PC-9 (cell line): ENCODE measurements at regions not wholly inside any gene's neighbourhood (a gene's known extent, or its start where the extent isn't known, plus 50 kb on each side); places are given as distances from the start of the nearest gene placed in this dataset.

Experiments
- BruUV-seq: library from RNA; stranded (reverse); fragments of 400-500 nt; replicated peaks from 2 replicates; lab custom pipeline; 2021; lab: Mats Ljungman, UMichigan
- CTCF ChIA-PET: fragments of 300-600 bp; sonication (Branson Sonifier 250); formaldehyde crosslinking; loops from one replicate; lab custom pipeline; 2022; ENCODE audit warnings: antibody characterized with exemption; lab: Charles Lee
- POLR2A ChIA-PET: fragments of 300-600 bp; sonication (Branson Sonifier 250); formaldehyde crosslinking; loops from one replicate; lab custom pipeline; 2022; ENCODE audit warnings: antibody characterized with exemption; ENCODE audit not compliant: unreplicated experiment; lab: Charles Lee
- DNase-seq, 2 experiments: peaks; one replicate each; pipeline versions ENCODE4 v3.0.0 to v3.0.0-alpha.2; 2015 to 2022; ENCODE audit warnings: mixed read lengths in 1 of 2
- H2AFZ ChIP-seq: fragments of 200-600 bp; sonication (generic); 2 replicates; pipeline ENCODE4 v1.8.1; 2017; ENCODE audit warnings: antibody characterized with exemption
- H3F3A ChIP-seq: fragments of 200-600 bp; sonication (generic); 2 replicates; pipeline ENCODE4 v1.8.1; 2017; ENCODE audit warnings: antibody characterized with exemption, mild to moderate bottlenecking, low read depth; ENCODE audit not compliant: insufficient read depth
- H3K27ac ChIP-seq: fragments of 200-600 bp; sonication (generic); 2 replicates; pipeline ENCODE4 v1.6.1; 2016; ENCODE audit warnings: mixed run types
- H3K27me3 ChIP-seq: fragments of 200-600 bp; sonication (generic); 2 replicates; pipeline ENCODE4 v1.6.1; 2016; ENCODE audit warnings: low read depth, mixed run types; ENCODE audit not compliant: insufficient read depth
- H3K36me3 ChIP-seq: fragments of 200-600 bp; sonication (generic); 2 replicates; pipeline ENCODE4 v1.6.1; 2016; ENCODE audit warnings: low read depth, mixed run types
- H3K4me1 ChIP-seq: fragments of 200-600 bp; sonication (generic); replicated peaks from 2 replicates; pipeline ENCODE4 v1.6.1; 2016; ENCODE audit warnings: mixed run types; ENCODE audit not compliant: insufficient read depth
- H3K4me2 ChIP-seq: fragments of 200-600 bp; sonication (generic); 2 replicates; pipeline ENCODE4 v1.6.1; 2017; ENCODE audit warnings: mixed run types
- H3K4me3 ChIP-seq: fragments of 200-600 bp; sonication (generic); 2 replicates; pipeline ENCODE4 v1.6.1; 2016; ENCODE audit warnings: mixed run types
- H3K79me2 ChIP-seq: fragments of 200-600 bp; sonication (generic); 2 replicates; pipeline ENCODE4 v1.6.1; 2017; ENCODE audit warnings: low read depth, mixed run types
- H3K9me2 ChIP-seq: fragments of 200-600 bp; sonication (generic); 2 replicates; pipeline ENCODE4 v1.8.1; 2017; ENCODE audit warnings: mild to moderate bottlenecking; ENCODE audit not compliant: insufficient read depth
- H3K9me3 ChIP-seq: fragments of 200-600 bp; sonication (generic); 2 replicates; pipeline ENCODE4 v1.8.1; 2016; ENCODE audit warnings: low read depth; ENCODE audit not compliant: insufficient read depth
- H4K20me1 ChIP-seq: fragments of 200-600 bp; sonication (generic); 2 replicates; pipeline ENCODE4 v1.8.1; 2017; ENCODE audit not compliant: insufficient read depth
- CTCF ChIP-seq: fragments of 200-600 bp; sonication (generic); conservative IDR thresholded peaks from 2 replicates; pipeline ENCODE4 v1.6.1; 2017; ENCODE audit warnings: mixed run types, antibody characterized with exemption, mild to moderate bottlenecking, moderate library complexity
- EZH2 ChIP-seq: fragments of 200-600 bp; sonication (generic); IDR thresholded peaks from 2 replicates; pipeline ENCODE4 v1.8.0; 2017; ENCODE audit warnings: antibody characterized with exemption, low read depth
- intact Hi-C: fragments of 100-400 bp; cut with micrococcal nuclease; formaldehyde crosslinking; loops from one replicate; pipeline ENCODE4 v1.10.0; 2022; ENCODE audit not compliant: unreplicated experiment

DNA sequence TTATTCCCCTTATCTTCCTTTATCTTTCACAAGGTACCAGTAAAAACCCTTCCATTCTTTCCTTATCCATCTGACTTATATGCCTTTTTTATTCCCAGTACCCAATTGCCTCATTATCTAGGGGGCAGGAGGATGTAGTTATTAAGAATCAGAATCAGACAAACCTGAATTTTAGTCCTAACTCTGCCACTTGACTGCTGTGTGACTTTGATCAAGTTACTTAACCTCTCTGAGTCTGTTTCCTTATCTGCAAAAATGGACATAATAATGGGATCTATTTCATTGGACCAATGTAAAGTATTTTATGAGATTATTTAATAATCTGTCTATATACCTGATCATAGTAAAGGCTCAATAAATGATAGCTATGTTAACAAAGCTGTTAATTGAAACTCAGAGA is 59.6 kb upstream of the SIX3 start:
- Histone ChIP-seq H3F3A (no peaks in the 10 kb centered on the region), H3K9me3 (no peaks in the 10 kb centered on the region), H2AFZ (no peak overlapping the region), H3K9me2 (no peaks in the 10 kb centered on the region), H3K4me3 (no peak overlapping the region), H4K20me1 (no peaks in the 10 kb centered on the region), H3K27ac (no peak overlapping the region), H3K79me2 (no peaks in the 10 kb centered on the region), H3K36me3 (no peaks in the 10 kb centered on the region), H3K4me2 (no peak overlapping the region), H3K27me3 (no peaks in the 10 kb centered on the region), H3K4me1 (no peaks in the 10 kb centered on the region)
- POLR2A ChIA-PET = no interaction called here
- CTCF ChIA-PET = no interaction called here
- TF ChIP-seq EZH2 (no peak), CTCF (no peak)
- no TSS peak for BruUV-seq
- no peak for DNase-seq
- intact Hi-C loops = no loop called here

- Histone ChIP-seq H3K36me3 (no peaks in the 10 kb centered on the region), H3K4me3 (no peak overlapping the region), H3K27me3 (no peaks in the 10 kb centered on the region), H3K4me1 (no peaks in the 10 kb centered on the region), H3K79me2 (no peaks in the 10 kb centered on the region), H3K27ac (no peak overlapping the region), H2AFZ (no peak overlapping the region), H3K9me2 (no peaks in the 10 kb centered on the region), H3K9me3 (no peaks in the 10 kb centered on the region), H3K4me2 (no peak overlapping the region), H4K20me1 (no peaks in the 10 kb centered on the region), H3F3A (no peaks in the 10 kb centered on the region)
- no peak for TF ChIP-seq CTCF
- no peak for TF ChIP-seq EZH2
- no peak for DNase-seq
- CTCF ChIA-PET = no interaction called here
- no TSS peak for BruUV-seq
- POLR2A ChIA-PET = no interaction called here
- intact Hi-C loops = no loop called here
These were observed 58.1 kb upstream of the SIX3 start for GRCh38 chr2:44883356-44883755.

- Histone ChIP-seq H3K9me3 (no peaks in the 10 kb centered on the region), H2AFZ (no peak overlapping the region), H3K27me3 (no peaks in the 10 kb centered on the region), H3F3A (no peaks in the 10 kb centered on the region), H4K20me1 (no peaks in the 10 kb centered on the region), H3K36me3 (no peaks in the 10 kb centered on the region), H3K27ac (no peak overlapping the region), H3K79me2 (no peaks in the 10 kb centered on the region), H3K9me2 (no peaks in the 10 kb centered on the region), H3K4me2 (no peak overlapping the region), H3K4me1 (no peaks in the 10 kb centered on the region), H3K4me3 (no peak overlapping the region)
- POLR2A ChIA-PET = no interaction called here
- no peak for DNase-seq
- intact Hi-C loops = no loop called here
- CTCF ChIA-PET = interaction anchor here (1.0 kb wide), 1 partner anchor 67 kb away, joined by 3 read pairs; no protein-coding TSS in a partner anchor
- no TSS peak for BruUV-seq
- TF ChIP-seq CTCF = no peak
- no peak for TF ChIP-seq EZH2
These were observed 57.3 kb upstream of the SIX3 start for GRCh38 chr2:44884231-44884630.
